H9 (cell line): ENCODE measurements at regions not wholly inside any gene's neighbourhood (a gene's known extent, or its start where the extent isn't known, plus 50 kb on each side); places are given as distances from the start of the nearest gene placed in this dataset.

ENCODE experiments used
- DNase-seq: peaks from one replicate; pipeline ENCODE4 v3.0.0-alpha.2; 2017
- H2AFZ ChIP-seq: one replicate; pipeline ENCODE4 v1.6.1; 2013; ENCODE audit warnings: mild to moderate bottlenecking, low read length, control low read depth, moderate library complexity
- H2AK5ac ChIP-seq: 2 replicates; pipeline ENCODE4 v1.6.1; 2013; ENCODE audit warnings: low read length, control low read depth, mixed read lengths; ENCODE audit not compliant: insufficient read length
- H2BK120ac ChIP-seq: one replicate; pipeline ENCODE4 v1.6.1; 2013; ENCODE audit warnings: low read depth, mild to moderate bottlenecking, low read length, control low read depth, inconsistent platforms; ENCODE audit not compliant: poor library complexity, severe bottlenecking
- H2BK12ac ChIP-seq: 2 replicates; pipeline ENCODE4 v1.6.1; 2013; ENCODE audit warnings: low read length, control low read depth, mixed read lengths, low read depth; ENCODE audit not compliant: insufficient read length
- H2BK15ac ChIP-seq: 2 replicates; pipeline ENCODE4 v1.6.1; 2013; ENCODE audit warnings: low read depth, low read length, control low read depth
- H2BK20ac ChIP-seq: one replicate; pipeline ENCODE4 v1.6.1; 2013; ENCODE audit warnings: low read depth, mild to moderate bottlenecking, low read length, control low read depth, inconsistent platforms; ENCODE audit not compliant: poor library complexity, severe bottlenecking
- H2BK5ac ChIP-seq: 2 replicates; pipeline ENCODE4 v1.6.1; 2013; ENCODE audit warnings: low read length, control low read depth, mixed read lengths; ENCODE audit not compliant: insufficient read length
- H3K14ac ChIP-seq: 2 replicates; pipeline ENCODE4 v1.6.1; 2013; ENCODE audit warnings: low read length, control low read depth; ENCODE audit not compliant: insufficient read depth
- H3K18ac ChIP-seq: 2 replicates; pipeline ENCODE4 v1.6.1; 2013; ENCODE audit warnings: low read depth, mild to moderate bottlenecking, mixed read lengths, low read length, control low read depth; ENCODE audit not compliant: insufficient read length
- H3K23ac ChIP-seq: 2 replicates; pipeline ENCODE4 v1.6.1; 2013; ENCODE audit warnings: low read length, control low read depth, mixed read lengths, low read depth; ENCODE audit not compliant: insufficient read length
- H3K23me2 ChIP-seq: 2 replicates; pipeline ENCODE4 v1.6.1; 2013; ENCODE audit warnings: low read depth, mild to moderate bottlenecking, mixed read lengths, low read length, control low read depth; ENCODE audit not compliant: insufficient read length, poor library complexity, severe bottlenecking
- H3K27ac ChIP-seq: 2 replicates; pipeline ENCODE4 v1.5.1; 2013; ENCODE audit warnings: low read length, control low read depth, mixed read lengths, low read depth; ENCODE audit not compliant: insufficient read length
- H3K27me3 ChIP-seq: 2 replicates; pipeline ENCODE4 v1.6.1; 2013; ENCODE audit warnings: low read length, control low read depth, inconsistent platforms; ENCODE audit not compliant: insufficient read depth
- H3K4ac ChIP-seq: 2 replicates; pipeline ENCODE4 v1.6.1; 2013; ENCODE audit warnings: low read depth, mild to moderate bottlenecking, control low read depth, inconsistent platforms, low read length, moderate library complexity
- H3K4me1 ChIP-seq: 2 replicates; pipeline ENCODE4 v1.6.1; 2013; ENCODE audit warnings: low read length, control low read depth, inconsistent platforms; ENCODE audit not compliant: insufficient read depth
- H3K4me2 ChIP-seq: 2 replicates; pipeline ENCODE4 v1.6.1; 2013; ENCODE audit warnings: low read length, control low read depth, mixed read lengths; ENCODE audit not compliant: insufficient read length, insufficient read depth
- H3K56ac ChIP-seq: 2 replicates; pipeline ENCODE4 v1.6.1; 2013; ENCODE audit warnings: low read depth, mild to moderate bottlenecking, mixed read lengths, low read length, control low read depth; ENCODE audit not compliant: insufficient read length
- H3K79me1 ChIP-seq: 2 replicates; pipeline ENCODE4 v1.6.1; 2013; ENCODE audit warnings: low read depth, mild to moderate bottlenecking, moderate library complexity, low read length, control low read depth, inconsistent platforms; ENCODE audit not compliant: insufficient read depth, poor library complexity, severe bottlenecking
- H3K79me2 ChIP-seq: 2 replicates; pipeline ENCODE4 v1.6.1; 2013; ENCODE audit warnings: low read length, control low read depth, inconsistent platforms; ENCODE audit not compliant: insufficient read depth
- H3K9ac ChIP-seq: 2 replicates; pipeline ENCODE4 v1.6.1; 2013; ENCODE audit warnings: low read length, control low read depth, mixed read lengths; ENCODE audit not compliant: insufficient read length; ENCODE audit errors: extremely low read depth
- H3K9me3 ChIP-seq: one replicate; pipeline ENCODE4 v1.6.1; 2013; ENCODE audit warnings: low read depth, low read length, inconsistent platforms; ENCODE audit not compliant: control insufficient read depth
- H3T11ph ChIP-seq: one replicate; pipeline ENCODE4 v1.6.1; 2013; ENCODE audit warnings: mild to moderate bottlenecking, low read length, control low read depth, inconsistent platforms
- H4K20me1 ChIP-seq: one replicate; pipeline ENCODE4 v1.6.1; 2013; ENCODE audit not compliant: control insufficient read depth, insufficient read length, insufficient read depth
- H4K5ac ChIP-seq: 2 replicates; pipeline ENCODE4 v1.6.1; 2013; ENCODE audit warnings: low read depth, mild to moderate bottlenecking, mixed read lengths, low read length, control low read depth; ENCODE audit not compliant: insufficient read length
- H4K8ac ChIP-seq: replicated peaks from 2 replicates; pipeline ENCODE4 v1.6.1; 2013; ENCODE audit warnings: low read length, control low read depth, mixed read lengths, low read depth; ENCODE audit not compliant: insufficient read length
- H4K91ac ChIP-seq: 2 replicates; pipeline ENCODE4 v1.6.1; 2013; ENCODE audit warnings: low read depth, mild to moderate bottlenecking, moderate library complexity, mixed read lengths, low read length, control low read depth; ENCODE audit not compliant: insufficient read length
- H3K27ac Mint-ChIP-seq, 3 experiments: 2 replicates in 2 of 3; 3 replicates in 1 of 3; pipeline ENCODE4 v1.8.0; 2020 to 2021; ENCODE audit warnings: mixed read lengths in 3 of 3, mild to moderate bottlenecking in 1 of 3, moderate library complexity in 1 of 3
- H3K27me3 Mint-ChIP-seq: 2 replicates; pipeline ENCODE4 v1.8.0; 2021; ENCODE audit warnings: low read depth, mild to moderate bottlenecking, moderate library complexity, mixed read lengths
- H3K36me3 Mint-ChIP-seq, 3 experiments: 2 replicates in 2 of 3; 3 replicates in 1 of 3; pipeline ENCODE4 v1.8.0; 2020 to 2021; ENCODE audit warnings: low read depth in 3 of 3, mixed read lengths in 3 of 3; ENCODE audit not compliant: insufficient read depth in 1 of 3
- H3K4me1 Mint-ChIP-seq, 2 experiments: 2 replicates each; pipeline ENCODE4 v1.8.0; 2020; ENCODE audit warnings: mixed read lengths in 2 of 2
- H3K4me3 Mint-ChIP-seq, 2 experiments: 2 replicates in 1 of 2; 3 replicates in 1 of 2; pipeline ENCODE4 v1.8.0; 2020 to 2021; ENCODE audit warnings: mild to moderate bottlenecking in 2 of 2, mixed read lengths in 2 of 2, moderate library complexity in 1 of 2
- H3K9me3 Mint-ChIP-seq, 2 experiments: 2 replicates in 1 of 2; 3 replicates in 1 of 2; pipeline ENCODE4 v1.8.0; 2020; ENCODE audit warnings: mild to moderate bottlenecking in 2 of 2, mixed read lengths in 2 of 2, moderate library complexity in 1 of 2
- CTCF ChIP-seq: fragments of 200-600 bp; sonication (generic); conservative IDR thresholded peaks from 3 replicates; pipeline ENCODE4 v1.8.0; 2021; ENCODE audit warnings: antibody characterized with exemption, mild to moderate bottlenecking
- WGBS: extraction: QIAGEN DNeasy Blood & Tissue Kit; methylation state at CpG from one replicate; pipeline ENCODE4 v1.1.7; 2013; ENCODE audit warnings: missing lambda C conversion rate, low lambda C conversion rate, mixed read lengths; ENCODE audit not compliant: insufficient read length; ENCODE audit errors: extremely low coverage; 5-methylcytosine and 5-hydroxymethylcytosine counted together

GRCh38 chr5:161230221-161230620 lies 316.3 kb downstream of the GABRB2 start:
- Mint-ChIP-seq H3K27me3 (no peaks in the 10 kb centered on the region), H3K27ac (peak overlapping the region in 1 of 3 experiments; percentile 28; a peak in 1 of 7 replicates), H3K9me3 (no peaks in the 10 kb centered on the region), H3K36me3 (0 out of 7 replicates have a peak, but pooled peaks cover 0 to 3% (median 0%) of the 10 kb centered on the region in 3 experiments), H3K4me3 (no peak overlapping the region), H3K4me1 (peaks cover 13 to 26% of the 10 kb centered on the region in 2 experiments)
- peak; percentile 31 for DNase-seq
- H3K4ac ChIP-seq, result no peak overlapping the region
- H2BK120ac ChIP-seq, result no peak overlapping the region
- H4K20me1 ChIP-seq, result no peaks in the 10 kb centered on the region
- H3K18ac ChIP-seq, result no peak overlapping the region
- no peak overlapping the region for H3T11ph ChIP-seq
- no peak overlapping the region for H4K91ac ChIP-seq
- no peaks in the 10 kb centered on the region for H3K79me1 ChIP-seq
- H3K4me1 ChIP-seq, result no peaks in the 10 kb centered on the region
- no peaks in the 10 kb centered on the region for H3K23me2 ChIP-seq
- no peak overlapping the region for H2AFZ ChIP-seq
- no peak overlapping the region for H2BK5ac ChIP-seq
- no peak overlapping the region for H3K23ac ChIP-seq
- WGBS, result no CpG with 5 or more reads among the region's 3 CpGs
- no peak for TF ChIP-seq CTCF
- H3K27me3 ChIP-seq, result no peaks in the 10 kb centered on the region
- no peak overlapping the region for H2BK20ac ChIP-seq
- no peak overlapping the region for H3K27ac ChIP-seq
- H2AK5ac ChIP-seq, result no peak overlapping the region
- no peak overlapping the region for H3K9ac ChIP-seq
- H2BK15ac ChIP-seq, result no peak overlapping the region
- H4K8ac ChIP-seq, result no peak overlapping the region
- no peak overlapping the region for H2BK12ac ChIP-seq
- no peaks in the 10 kb centered on the region for H3K9me3 ChIP-seq
- H4K5ac ChIP-seq, result no peak overlapping the region
- no peak overlapping the region for H3K56ac ChIP-seq
- H3K4me2 ChIP-seq, result no peak overlapping the region
- H3K14ac ChIP-seq, result no peak overlapping the region
- H3K79me2 ChIP-seq, result no peaks in the 10 kb centered on the region
